Omental fat pad (tissue), 3 donors: ENCODE measurements at regions not wholly inside any gene's neighbourhood (a gene's known extent, or its start where the extent isn't known, plus 50 kb on each side); places are given as distances from the start of the nearest gene placed in this dataset.
A peak's percentile ranks its signal among the peaks of the same experiment; 100 is the strongest.

Experiments used
- ATAC-seq: fragments of 150-250 bp; one replicate; pipeline ENCODE4 v1.9.1; 2016; ENCODE audit warnings: mild to moderate bottlenecking, moderate library complexity; ENCODE audit not compliant: low FRiP score
- DNase-seq: peaks from one replicate; pipeline ENCODE4 v3.0.0-alpha.2; 2019; ENCODE audit warnings: low spot score
- CTCF ChIP-seq, 3 donors: fragments of 450-650 bp; IDR thresholded peaks; one replicate each; pipeline ENCODE4 v1.5.1; 2016 to 2017; ENCODE audit warnings: antibody characterized with exemption in 3 of 3, mild to moderate bottlenecking in 3 of 3, moderate library complexity in 2 of 3

GRCh38 chr3:99516936-99517335 is 121.5 kb upstream of the COL8A1 start:
- no peak for TF ChIP-seq CTCF (IDR thresholded peaks at IDR 0.05)
- no peak for DNase-seq
- no peak for ATAC-seq

- DNase-seq (no peak), ATAC-seq (no peak)
- no peak for TF ChIP-seq CTCF (IDR thresholded peaks at IDR 0.05)
Measured at GRCh38 chr3:99515891-99516290, 122.5 kb upstream of the COL8A1 start.

DNA sequence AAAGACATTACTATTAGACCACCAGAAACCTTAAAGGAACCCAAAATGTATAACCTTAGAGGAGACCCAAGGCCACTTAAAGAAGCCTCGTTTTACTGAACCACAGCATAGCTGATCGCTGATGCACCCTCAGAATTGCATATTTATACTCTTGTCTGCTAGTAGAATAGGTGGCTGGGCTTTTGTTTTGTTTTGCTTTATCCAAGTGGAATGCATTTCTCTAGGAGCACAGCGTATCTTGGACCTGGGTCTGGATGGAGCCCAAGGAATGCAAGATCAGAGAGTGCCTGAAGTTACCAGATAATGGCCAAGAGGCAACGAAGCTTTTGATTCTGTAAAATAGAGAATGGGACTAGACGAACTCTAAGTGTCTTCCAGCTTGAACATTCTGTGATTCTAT is 129.2 kb upstream of the COL8A1 start:
- DNase-seq (no peak), ATAC-seq (no peak)
- TF ChIP-seq CTCF (IDR thresholded peaks at IDR 0.05), result no peak

GRCh38 chr3:99508191-99508590 is 130.2 kb upstream of the COL8A1 start:
- DNase-seq (no peak), ATAC-seq (no peak)
- TF ChIP-seq CTCF (IDR thresholded peaks at IDR 0.05), result no peak

DNA sequence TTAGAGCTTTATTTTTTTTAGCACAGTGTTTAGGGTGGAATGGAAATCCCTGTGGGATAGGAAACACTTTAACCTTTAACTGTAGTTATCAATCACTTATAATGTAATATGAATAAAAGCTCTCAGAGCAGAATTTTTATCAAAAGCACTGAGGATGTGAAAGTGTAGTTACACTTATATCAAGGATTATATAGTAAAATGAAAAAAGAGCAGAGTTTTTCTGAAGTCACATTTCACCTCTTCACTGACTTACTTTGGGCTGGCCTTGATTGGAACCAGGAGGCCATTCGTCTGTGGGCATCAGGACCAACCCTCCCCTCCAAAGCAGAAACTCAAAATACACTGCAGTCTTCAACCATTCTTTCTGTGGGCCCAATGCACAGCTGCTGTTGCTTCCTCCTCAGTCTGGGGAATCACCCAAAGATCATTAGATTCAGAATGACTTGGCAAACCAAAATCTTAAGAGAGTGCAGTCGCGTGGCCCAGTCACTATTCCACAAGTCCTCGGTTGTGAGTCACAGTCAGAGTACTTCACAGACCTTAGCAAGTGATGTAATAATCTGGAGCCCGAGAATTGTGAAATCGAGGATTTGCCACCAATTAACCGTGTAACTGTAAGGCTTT is 132.6 kb upstream of the COL8A1 start:
- TF ChIP-seq CTCF (IDR thresholded peaks at IDR 0.05), result no peak
- no peak for DNase-seq
- ATAC-seq, result peak; percentile 37

DNA sequence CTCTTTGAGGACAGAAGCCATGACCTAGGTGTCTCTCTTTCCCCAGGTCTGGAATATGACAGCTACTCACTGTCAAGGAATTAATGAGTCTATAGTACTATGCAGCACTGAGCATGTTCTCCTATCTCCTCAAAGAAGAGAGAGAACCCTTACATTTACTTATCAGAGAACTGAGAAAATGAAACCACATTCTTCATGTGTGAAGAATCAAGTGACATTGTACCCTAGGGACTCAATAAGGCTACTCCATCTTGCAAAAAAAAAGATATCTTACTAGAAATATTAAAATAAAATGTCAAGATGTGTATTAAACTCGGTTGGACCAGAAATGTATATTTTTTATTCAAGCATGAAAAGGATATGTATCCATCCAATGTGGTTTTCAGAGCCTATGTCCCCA is 133.2 kb upstream of the COL8A1 start:
- no peak for TF ChIP-seq CTCF (IDR thresholded peaks at IDR 0.05)
- ATAC-seq, result no peak
- no peak for DNase-seq

DNA sequence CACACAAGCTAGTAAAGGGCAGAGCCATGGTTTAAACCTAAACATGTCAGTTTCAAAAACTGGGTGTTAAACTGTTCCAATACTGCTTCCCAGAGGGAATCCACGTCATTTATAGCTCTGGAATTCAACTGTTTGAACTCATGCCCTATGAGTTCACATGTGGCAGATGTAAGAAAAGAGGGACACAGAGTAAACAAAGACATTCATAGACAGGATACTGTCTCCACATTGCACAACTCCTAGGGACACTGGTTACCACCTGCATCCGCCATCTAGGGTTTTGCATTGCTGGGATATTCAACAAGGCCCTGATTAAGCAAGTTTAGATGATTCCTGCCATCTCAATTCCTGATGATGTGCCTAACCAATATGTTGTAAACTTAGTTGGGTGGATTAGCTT is 134.1 kb upstream of the COL8A1 start:
- no peak for TF ChIP-seq CTCF (IDR thresholded peaks at IDR 0.05)
- ATAC-seq (no peak), DNase-seq (no peak)
